ENCODE measurements at regions not wholly inside any gene's neighbourhood (a gene's known extent, or its start where the extent isn't known, plus 50 kb on each side); places are given as distances from the start of the nearest gene placed in this dataset.

- TF ChIP-seq CTCF (IDR thresholded peaks at IDR 0.05; ENCODE audit: low read depth, low read length): no peak
- no peak for TF ChIP-seq EZH2phosphoT487 (IDR thresholded peaks at IDR 0.05; ENCODE audit: low read depth)
Observed at GRCh38 chr11:98495016-98495415, 525.7 kb upstream of the CNTN5 start.

All from OCI-LY3 (cell line).